ENCODE measurements at regions not wholly inside any gene's neighbourhood (a gene's known extent, or its start where the extent isn't known, plus 50 kb on each side); places are given as distances from the start of the nearest gene placed in this dataset.

GRCh38 chr1:36572142-36572715 is 89.5 kb upstream of the CSF3R start:
- H3K27me3 Mint-ChIP-seq = peaks cover 37% of the 10 kb centered on the region
- no peaks in the 10 kb centered on the region for H3K36me3 Mint-ChIP-seq (ENCODE audit: low read depth)
- no peak overlapping the region for H3K27ac Mint-ChIP-seq
- H3K4me3 Mint-ChIP-seq = no peak overlapping the region
- ChIA-PET CTCF (no interaction called here), POLR2A (no interaction called here)
- Histone ChIP-seq H3K4me3 (ENCODE audit: low read length) (no peak overlapping the region), H3K27ac (ENCODE audit: low read depth in 1 of 2, low read length in 2 of 2) (no peak overlapping the region), H3K9me3 (ENCODE audit: control insufficient read depth in 1 of 2, insufficient read depth in 1 of 2, low read length in 2 of 2) (no peaks in the 10 kb centered on the region), H3K36me3 (ENCODE audit: insufficient read depth, low read length) (no peaks in the 10 kb centered on the region), H3K27me3 (ENCODE audit: control insufficient read depth in 1 of 2, insufficient read depth in 2 of 2, low read length in 2 of 2) (peaks cover 4 to 19% of the 10 kb centered on the region in 2 experiments), H3K4me1 (ENCODE audit: insufficient read depth, low read length) (no peaks in the 10 kb centered on the region)
- DNase-seq = no peak
- TF ChIP-seq CTCF (IDR thresholded peaks at IDR 0.05) = no peak
- no peak for ATAC-seq (ENCODE audit: poor library complexity)
- no peaks in the 10 kb centered on the region for H3K4me1 Mint-ChIP-seq (ENCODE audit: low read depth)
- H3K9me3 Mint-ChIP-seq = no peaks in the 10 kb centered on the region
- intact Hi-C loops (cut with DNase I, micrococcal nuclease) = no loop called here

DNA sequence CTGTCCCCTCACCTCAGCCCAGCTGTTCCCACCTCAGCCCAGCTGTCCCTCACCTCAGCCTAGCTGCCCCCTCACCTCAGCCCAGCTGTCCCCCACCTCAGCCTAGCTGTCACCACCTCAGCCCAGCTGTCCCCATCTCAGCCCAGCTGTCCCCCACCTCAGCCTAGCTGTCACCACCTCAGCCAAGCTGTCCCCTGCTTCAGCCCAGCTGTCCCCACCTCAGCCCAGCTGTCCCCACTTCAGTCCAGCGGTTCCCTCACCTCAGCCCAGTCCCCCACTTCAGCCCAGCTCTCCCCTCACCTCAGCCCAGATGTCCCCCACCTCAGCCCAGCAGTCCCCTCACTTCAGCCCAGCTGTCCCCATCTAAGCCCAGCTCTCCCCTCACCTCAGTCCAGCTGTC is 88.4 kb upstream of the CSF3R start:
- Mint-ChIP-seq H3K27me3 (peaks cover 36% of the 10 kb centered on the region), H3K4me1 (ENCODE audit: low read depth) (no peaks in the 10 kb centered on the region), H3K27ac (no peak overlapping the region), H3K4me3 (no peak overlapping the region), H3K9me3 (no peaks in the 10 kb centered on the region), H3K36me3 (ENCODE audit: low read depth) (no peaks in the 10 kb centered on the region)
- Histone ChIP-seq H3K4me3 (ENCODE audit: low read length) (no peak overlapping the region), H3K9me3 (ENCODE audit: control insufficient read depth in 1 of 2, insufficient read depth in 1 of 2, low read length in 2 of 2) (no peaks in the 10 kb centered on the region), H3K27me3 (ENCODE audit: control insufficient read depth in 1 of 2, insufficient read depth in 2 of 2, low read length in 2 of 2) (peaks cover 4 to 19% of the 10 kb centered on the region in 2 experiments), H3K4me1 (ENCODE audit: insufficient read depth, low read length) (no peaks in the 10 kb centered on the region), H3K36me3 (ENCODE audit: insufficient read depth, low read length) (no peaks in the 10 kb centered on the region), H3K27ac (ENCODE audit: low read depth in 1 of 2, low read length in 2 of 2) (no peak overlapping the region)
- ChIA-PET CTCF (no interaction called here), POLR2A (no interaction called here)
- ATAC-seq (ENCODE audit: poor library complexity) (no peak), DNase-seq (no peak)
- intact Hi-C loops (cut with DNase I, micrococcal nuclease) = no loop called here
- no peak for TF ChIP-seq CTCF (IDR thresholded peaks at IDR 0.05)

- ChIA-PET CTCF (no interaction called here), POLR2A (no interaction called here)
- Histone ChIP-seq H3K36me3 (ENCODE audit: insufficient read depth, low read length) (no peaks in the 10 kb centered on the region), H3K27me3 (ENCODE audit: control insufficient read depth in 1 of 2, insufficient read depth in 2 of 2, low read length in 2 of 2) (peaks cover 4 to 16% of the 10 kb centered on the region in 2 experiments), H3K4me1 (ENCODE audit: insufficient read depth, low read length) (no peaks in the 10 kb centered on the region), H3K4me3 (ENCODE audit: low read length) (no peak overlapping the region), H3K9me3 (ENCODE audit: control insufficient read depth in 1 of 2, insufficient read depth in 1 of 2, low read length in 2 of 2) (no peaks in the 10 kb centered on the region), H3K27ac (ENCODE audit: low read depth in 1 of 2, low read length in 2 of 2) (no peak overlapping the region)
- Mint-ChIP-seq H3K9me3 (no peaks in the 10 kb centered on the region), H3K27me3 (peaks cover 32% of the 10 kb centered on the region), H3K36me3 (ENCODE audit: low read depth) (no peaks in the 10 kb centered on the region), H3K4me3 (no peak overlapping the region), H3K27ac (no peak overlapping the region), H3K4me1 (ENCODE audit: low read depth) (no peaks in the 10 kb centered on the region)
- no peak for ATAC-seq (ENCODE audit: poor library complexity)
- TF ChIP-seq CTCF (IDR thresholded peaks at IDR 0.05) = no peak
- intact Hi-C loops (cut with DNase I, micrococcal nuclease) = no loop called here
- DNase-seq = no peak
Observed at GRCh38 chr1:36570478-36571060, 87.9 kb upstream of the CSF3R start.

Data from CD4-positive, alpha-beta T cell (primary cell).